Endothelial cell of umbilical vein (primary cell): ENCODE measurements at regions not wholly inside any gene's neighbourhood (a gene's known extent, or its start where the extent isn't known, plus 50 kb on each side); places are given as distances from the start of the nearest gene placed in this dataset.

Source experiments
- BruUV-seq: library from RNA; stranded (reverse); fragments of 400-500 nt; replicated peaks from 2 replicates; lab custom pipeline; 2021; lab: Mats Ljungman, UMichigan
- CTCF ChIA-PET: fragments of 300-600, 350-600 bp; sonication (Branson Sonifier 250); formaldehyde crosslinking; loops from one replicate; lab custom pipeline; 2021; ENCODE audit warnings: antibody characterized with exemption, inconsistent platforms; lab: Charles Lee
- POLR2A ChIA-PET: fragments of 300-600, 350-600 bp; sonication (Branson Sonifier 250); formaldehyde crosslinking; loops from one replicate; lab custom pipeline; 2021; ENCODE audit warnings: antibody characterized with exemption, inconsistent platforms; lab: Charles Lee
- DNase-seq: peaks from one replicate; pipeline ENCODE4 v3.0.0-alpha.2; 2011; ENCODE audit warnings: low read depth, low spot score
- FAIRE-seq: peaks from 2 replicates; lab custom pipeline; 2011; peaks lifted over from hg19 to GRCh38; lab: Jason Lieb, UNC
- H2AFZ ChIP-seq: 2 replicates; pipeline ENCODE4 v1.6.0; 2012; ENCODE audit warnings: low read depth, low read length, control low read depth, inconsistent platforms
- H3K27ac ChIP-seq: 2 replicates; pipeline ENCODE4 v1.5.1; 2011; ENCODE audit warnings: low read depth, mild to moderate bottlenecking, control low read depth, low read length, moderate library complexity; ENCODE audit not compliant: insufficient read depth
- H3K27me3 ChIP-seq, 2 experiments: 2 replicates each; pipeline versions ENCODE4 v1.6.0 to v1.6.1; 2011; ENCODE audit warnings: low read length in 2 of 2, mixed read lengths in 1 of 2; ENCODE audit not compliant: control insufficient read depth in 2 of 2, insufficient read depth in 2 of 2
- H3K36me3 ChIP-seq, 2 experiments: 2 replicates in 1 of 2; 3 replicates in 1 of 2; pipeline ENCODE4 v1.5.1; 2011; ENCODE audit warnings: low read length in 2 of 2, mild to moderate bottlenecking in 1 of 2, moderate library complexity in 1 of 2; ENCODE audit not compliant: control insufficient read depth in 2 of 2, insufficient read depth in 2 of 2; ENCODE audit errors: extremely low read depth in 1 of 2
- H3K4me1 ChIP-seq: 3 replicates; pipeline ENCODE4 v1.5.1; 2011; ENCODE audit warnings: mild to moderate bottlenecking, low read length; ENCODE audit not compliant: control insufficient read depth, insufficient read depth; ENCODE audit errors: extremely low read depth
- H3K4me2 ChIP-seq: 2 replicates; pipeline ENCODE4 v1.6.1; 2011; ENCODE audit warnings: low read length, control low read depth, mixed read lengths; ENCODE audit not compliant: insufficient read depth
- H3K4me3 ChIP-seq, 3 experiments: fragments of 200-600 bp in 1 of 3; sonication (generic), shearing (Covaris generic) in 1 of 3; replicated peaks in 1 of 3; 2 replicates each; pipeline ENCODE4 v1.5.1; 2011 to 2016; ENCODE audit warnings: control low read depth in 3 of 3, low read length in 3 of 3, mild to moderate bottlenecking in 2 of 3, inconsistent platforms in 1 of 3, low read depth in 1 of 3, moderate library complexity in 1 of 3; ENCODE audit not compliant: insufficient read depth in 1 of 3
- H3K79me2 ChIP-seq: 2 replicates; pipeline ENCODE4 v1.6.0; 2012; ENCODE audit warnings: low read length, inconsistent platforms; ENCODE audit not compliant: control insufficient read depth, insufficient read depth
- H3K9ac ChIP-seq: replicated peaks from 2 replicates; pipeline ENCODE3; 2011; ENCODE audit warnings: low read length, control low read depth; ENCODE audit not compliant: insufficient read depth; ENCODE audit errors: extremely low read depth
- H3K9me1 ChIP-seq: replicated peaks from 3 replicates; pipeline ENCODE4 v1.6.0; 2011; ENCODE audit warnings: mild to moderate bottlenecking, low read length; ENCODE audit not compliant: control insufficient read depth, insufficient read depth; ENCODE audit errors: extremely low read depth
- H3K9me3 ChIP-seq: replicated peaks from 2 replicates; pipeline ENCODE4 v1.5.1; 2012; ENCODE audit warnings: low read length, inconsistent platforms; ENCODE audit not compliant: control insufficient read depth, insufficient read depth
- H4K20me1 ChIP-seq: replicated peaks from 2 replicates; pipeline ENCODE3; 2011; ENCODE audit warnings: mild to moderate bottlenecking, low read length; ENCODE audit not compliant: control insufficient read depth, insufficient read depth; ENCODE audit errors: extremely low read depth
- CTCF ChIP-seq, 2 donors: IDR thresholded peaks; 1 replicate in 1 of 2; 2 replicates in 1 of 2; pipeline ENCODE4 v1.5.1; 2011; ENCODE audit warnings: low read length in 2 of 2, mild to moderate bottlenecking in 2 of 2, moderate library complexity in 2 of 2, control low read depth in 1 of 2, inconsistent platforms in 1 of 2, low read depth in 1 of 2; ENCODE audit not compliant: insufficient read depth in 1 of 2; ENCODE audit errors: extremely low read depth in 1 of 2
- EZH2 ChIP-seq: IDR thresholded peaks from 2 replicates; pipeline ENCODE4 v1.6.1; 2012; ENCODE audit warnings: borderline replicate concordance, low read depth, mild to moderate bottlenecking, moderate library complexity, low read length, inconsistent platforms; ENCODE audit not compliant: severe bottlenecking
- FOS ChIP-seq: IDR thresholded peaks from 2 replicates; pipeline ENCODE4 v1.6.1; 2011; ENCODE audit warnings: mild to moderate bottlenecking, low read length, moderate library complexity, borderline replicate concordance; ENCODE audit not compliant: insufficient read depth
- GATA2 ChIP-seq: IDR thresholded peaks from 2 replicates; pipeline ENCODE4 v1.7.0; 2011; ENCODE audit warnings: low read depth, mild to moderate bottlenecking, moderate library complexity, mixed read lengths, low read length; ENCODE audit not compliant: insufficient read length, insufficient read depth
- JUN ChIP-seq: IDR thresholded peaks from 2 replicates; pipeline ENCODE4 v1.6.1; 2011; ENCODE audit warnings: borderline replicate concordance, low read depth; ENCODE audit not compliant: insufficient read length, insufficient read depth
- MYC ChIP-seq: IDR thresholded peaks from one replicate; pipeline ENCODE4 v1.6.1; 2011; ENCODE audit warnings: mild to moderate bottlenecking, low read depth, low read length
- POLR2A ChIP-seq: IDR thresholded peaks from 2 replicates; pipeline ENCODE4 v1.6.1; 2012; ENCODE audit warnings: low read depth, mild to moderate bottlenecking, control low read depth, low read length
- POLR2AphosphoS5 ChIP-seq: IDR thresholded peaks from 2 replicates; pipeline ENCODE4 v1.6.1; 2012; ENCODE audit warnings: low read depth, mild to moderate bottlenecking, control low read depth, low read length, moderate library complexity; ENCODE audit not compliant: insufficient read depth
- dilution Hi-C: fragments of 300-500 bp; cut with MboI; formaldehyde crosslinking; loops from one replicate; pipeline ENCODE4 v1.15.0; 2019; ENCODE audit warnings: low sequenced_read_pairs; ENCODE audit not compliant: extremely low pct_ligation_motif_present
- intact Hi-C: fragments of 100-400 bp; cut with micrococcal nuclease; formaldehyde crosslinking; loops from one replicate; pipeline ENCODE4 v1.10.0; 2022
- TF ChIP-seq, protein P1 (sequence below): IDR thresholded peaks from 2 replicates; pipeline ENCODE4 v1.6.1; 2011; ENCODE audit not compliant: insufficient read depth, insufficient read length

GRCh38 chr3:82423268-82424030 lies 662.0 kb upstream of the GBE1 start:
- FAIRE-seq: no peak
- dilution Hi-C loops: no loop called here
- no peak for TF ChIP-seq EZH2
- no peak for TF ChIP-seq POLR2AphosphoS5
- TF ChIP-seq, protein P1, sequence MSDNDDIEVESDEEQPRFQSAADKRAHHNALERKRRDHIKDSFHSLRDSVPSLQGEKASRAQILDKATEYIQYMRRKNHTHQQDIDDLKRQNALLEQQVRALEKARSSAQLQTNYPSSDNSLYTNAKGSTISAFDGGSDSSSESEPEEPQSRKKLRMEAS: no peak
- TF ChIP-seq CTCF (IDR thresholded peaks at IDR 0.05; ENCODE audit: extremely low read depth in 1 of 2, insufficient read depth in 1 of 2, low read depth in 1 of 2, low read length in 2 of 2): no peak
- no peak for TF ChIP-seq JUN
- TF ChIP-seq GATA2: no peak
- TF ChIP-seq POLR2A: no peak
- no peak for TF ChIP-seq FOS
- no peak for TF ChIP-seq MYC
- ChIA-PET CTCF (no interaction called here), POLR2A (no interaction called here)
- H3K4me2 ChIP-seq: no peak overlapping the region
- H3K9me3 ChIP-seq: no peaks in the 10 kb centered on the region
- H2AFZ ChIP-seq: no peak overlapping the region
- H3K9ac ChIP-seq: no peak overlapping the region
- no TSS peak for BruUV-seq
- no peaks in the 10 kb centered on the region for H3K27me3 ChIP-seq
- H3K79me2 ChIP-seq: no peaks in the 10 kb centered on the region
- no peaks in the 10 kb centered on the region for H3K9me1 ChIP-seq
- H3K4me1 ChIP-seq: no peaks in the 10 kb centered on the region
- H3K27ac ChIP-seq: no peak overlapping the region
- H3K36me3 ChIP-seq: no peaks in the 10 kb centered on the region
- H4K20me1 ChIP-seq: no peaks in the 10 kb centered on the region
- intact Hi-C loops: no loop called here
- DNase-seq: no peak
- H3K4me3 ChIP-seq: no peak overlapping the region
